ENCODE measurements at regions not wholly inside any gene's neighbourhood (a gene's known extent, or its start where the extent isn't known, plus 50 kb on each side); places are given as distances from the start of the nearest gene placed in this dataset.

DNA sequence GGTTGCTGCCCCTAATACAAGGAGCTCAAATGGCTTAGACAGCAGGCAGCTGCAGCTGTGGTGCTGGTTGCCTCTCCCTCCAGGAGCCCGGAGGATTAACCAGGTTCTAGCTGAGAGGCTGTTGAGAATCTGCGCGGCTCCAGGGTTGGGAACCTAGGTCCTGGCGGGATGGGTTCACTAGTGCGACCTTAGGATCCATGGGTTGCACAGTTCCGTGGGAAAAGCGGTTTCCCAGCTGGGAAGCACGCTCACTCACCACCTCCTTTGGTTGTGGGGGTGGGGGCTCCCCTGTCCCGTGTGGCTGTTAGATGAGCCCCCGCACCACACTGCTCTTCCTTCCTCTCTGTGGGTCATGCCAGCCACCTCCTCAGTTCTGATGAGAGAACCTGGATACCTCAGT is 375.1 kb upstream of the ARRDC4 start:
- Histone ChIP-seq H2AFZ (ENCODE audit: low read depth, low read length) (no peak overlapping the region), H3K79me2 (ENCODE audit: low read length) (no peaks in the 10 kb centered on the region)
- TF ChIP-seq, protein P1, sequence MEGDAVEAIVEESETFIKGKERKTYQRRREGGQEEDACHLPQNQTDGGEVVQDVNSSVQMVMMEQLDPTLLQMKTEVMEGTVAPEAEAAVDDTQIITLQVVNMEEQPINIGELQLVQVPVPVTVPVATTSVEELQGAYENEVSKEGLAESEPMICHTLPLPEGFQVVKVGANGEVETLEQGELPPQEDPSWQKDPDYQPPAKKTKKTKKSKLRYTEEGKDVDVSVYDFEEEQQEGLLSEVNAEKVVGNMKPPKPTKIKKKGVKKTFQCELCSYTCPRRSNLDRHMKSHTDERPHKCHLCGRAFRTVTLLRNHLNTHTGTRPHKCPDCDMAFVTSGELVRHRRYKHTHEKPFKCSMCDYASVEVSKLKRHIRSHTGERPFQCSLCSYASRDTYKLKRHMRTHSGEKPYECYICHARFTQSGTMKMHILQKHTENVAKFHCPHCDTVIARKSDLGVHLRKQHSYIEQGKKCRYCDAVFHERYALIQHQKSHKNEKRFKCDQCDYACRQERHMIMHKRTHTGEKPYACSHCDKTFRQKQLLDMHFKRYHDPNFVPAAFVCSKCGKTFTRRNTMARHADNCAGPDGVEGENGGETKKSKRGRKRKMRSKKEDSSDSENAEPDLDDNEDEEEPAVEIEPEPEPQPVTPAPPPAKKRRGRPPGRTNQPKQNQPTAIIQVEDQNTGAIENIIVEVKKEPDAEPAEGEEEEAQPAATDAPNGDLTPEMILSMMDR (IDR thresholded peaks at IDR 0.05; ENCODE audit: low read depth, low read length), result no peak
- no peak for TF ChIP-seq EZH2phosphoT487 (IDR thresholded peaks at IDR 0.05; ENCODE audit: low read depth)

DNA sequence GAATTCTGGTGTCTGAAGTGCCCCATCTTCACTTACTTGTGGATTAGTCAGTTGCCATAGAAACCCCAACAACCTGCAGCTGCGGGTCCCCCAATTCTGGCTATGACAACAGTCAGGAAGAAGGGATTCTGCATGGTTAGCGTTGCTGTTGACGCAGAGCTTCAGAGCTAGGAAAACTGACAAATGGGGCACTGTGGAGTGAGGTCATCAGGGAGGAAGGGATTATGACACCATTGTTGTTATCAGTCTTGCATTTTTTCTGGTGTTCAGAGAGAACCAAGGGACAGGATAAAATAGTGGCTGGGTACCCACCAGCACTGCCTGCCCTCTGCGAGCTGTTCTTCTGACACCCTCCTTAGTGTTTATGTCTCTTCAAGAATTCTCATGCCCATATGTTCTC is 367.7 kb upstream of the ARRDC4 start:
- Histone ChIP-seq H3K27me3 (ENCODE audit: low read depth, low read length) (no peaks in the 10 kb centered on the region), H3K36me3 (replicated peaks; ENCODE audit: low read depth, low read length) (no peaks in the 10 kb centered on the region), H3K4me2 (ENCODE audit: low read length) (no peak overlapping the region), H3K79me2 (ENCODE audit: low read length) (no peaks in the 10 kb centered on the region), H4K20me1 (ENCODE audit: insufficient read depth, low read length) (no peaks in the 10 kb centered on the region), H3K4me3 (ENCODE audit: low read length) (no peak overlapping the region), H3K9me3 (ENCODE audit: insufficient read depth, low read length) (no peaks in the 10 kb centered on the region), H3K27ac (ENCODE audit: low read length) (no peak overlapping the region), H2AFZ (ENCODE audit: low read depth, low read length) (no peak overlapping the region), H3K4me1 (ENCODE audit: low read length) (no peaks in the 10 kb centered on the region), H3K9ac (ENCODE audit: low read length) (no peak overlapping the region)
- TF ChIP-seq EZH2phosphoT487 (IDR thresholded peaks at IDR 0.05; ENCODE audit: low read depth), result no peak
- TF ChIP-seq, protein P1 (IDR thresholded peaks at IDR 0.05; ENCODE audit: low read depth, low read length), result no peak

More for the DNA sequence above, 375.1 kb upstream of the ARRDC4 start:
- no peak overlapping the region for H3K9ac ChIP-seq (ENCODE audit: low read length)
- no peaks in the 10 kb centered on the region for H3K9me3 ChIP-seq (ENCODE audit: insufficient read depth, low read length)
- H3K27ac ChIP-seq (ENCODE audit: low read length), result no peak overlapping the region
- no peaks in the 10 kb centered on the region for H3K36me3 ChIP-seq (replicated peaks; ENCODE audit: low read depth, low read length)
- H4K20me1 ChIP-seq (ENCODE audit: insufficient read depth, low read length), result no peaks in the 10 kb centered on the region
- H3K4me2 ChIP-seq (ENCODE audit: low read length), result no peak overlapping the region
- H3K4me3 ChIP-seq (ENCODE audit: low read length), result no peak overlapping the region
- H3K27me3 ChIP-seq (ENCODE audit: low read depth, low read length), result no peaks in the 10 kb centered on the region
- no peaks in the 10 kb centered on the region for H3K4me1 ChIP-seq (ENCODE audit: low read length)

DNA sequence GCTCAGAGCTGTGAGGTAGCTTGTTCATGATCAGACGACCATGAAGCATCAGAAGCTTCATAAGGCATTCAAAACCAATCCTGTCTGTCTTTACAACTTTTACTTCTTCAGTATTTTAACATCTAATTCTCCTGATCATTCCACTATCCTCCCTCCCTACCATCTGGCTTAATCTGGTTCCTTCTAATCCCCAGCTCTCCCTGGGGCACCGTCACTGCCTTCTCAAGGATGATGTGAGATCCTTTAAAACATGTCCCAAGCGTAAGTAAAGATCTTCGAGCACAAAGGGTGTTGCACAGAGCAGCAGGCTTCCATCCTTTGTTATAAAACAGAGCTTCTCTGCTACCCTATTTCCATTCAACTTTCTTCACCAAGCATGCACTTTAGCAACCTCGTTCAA is 362.7 kb upstream of the ARRDC4 start:
- Histone ChIP-seq H3K9me3 (ENCODE audit: insufficient read depth, low read length) (no peaks in the 10 kb centered on the region), H3K9ac (ENCODE audit: low read length) (no peak overlapping the region), H3K4me2 (ENCODE audit: low read length) (no peak overlapping the region), H3K79me2 (ENCODE audit: low read length) (no peaks in the 10 kb centered on the region), H2AFZ (ENCODE audit: low read depth, low read length) (no peak overlapping the region), H3K4me1 (ENCODE audit: low read length) (no peaks in the 10 kb centered on the region), H3K36me3 (replicated peaks; ENCODE audit: low read depth, low read length) (no peaks in the 10 kb centered on the region), H4K20me1 (ENCODE audit: insufficient read depth, low read length) (no peaks in the 10 kb centered on the region), H3K4me3 (ENCODE audit: low read length) (no peak overlapping the region), H3K27me3 (ENCODE audit: low read depth, low read length) (no peaks in the 10 kb centered on the region), H3K27ac (ENCODE audit: low read length) (no peak overlapping the region)
- TF ChIP-seq, protein P1 (IDR thresholded peaks at IDR 0.05; ENCODE audit: low read depth, low read length), result no peak
- TF ChIP-seq EZH2phosphoT487 (IDR thresholded peaks at IDR 0.05; ENCODE audit: low read depth), result no peak

DNA sequence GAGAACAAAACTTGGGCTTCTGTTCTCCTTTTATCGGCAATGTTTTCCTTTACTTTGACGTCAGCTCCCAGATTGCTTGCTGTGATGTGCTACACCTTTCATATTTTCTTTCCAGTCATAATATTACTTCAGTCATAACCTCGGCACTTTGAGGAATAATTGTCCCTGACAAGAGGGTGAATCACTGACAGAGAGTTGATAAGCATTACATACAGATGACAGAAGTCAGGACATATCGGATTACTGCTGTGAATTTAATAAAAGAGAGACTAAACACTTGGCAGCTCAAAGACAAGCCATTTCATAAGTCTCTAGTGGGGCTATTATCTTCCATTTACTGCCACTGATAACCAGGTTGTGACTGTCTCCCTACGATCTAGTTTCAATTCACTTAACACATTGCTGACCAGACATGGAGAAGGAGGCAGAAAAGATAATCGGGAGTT is 362.1 kb upstream of the ARRDC4 start:
- H2AFZ ChIP-seq (ENCODE audit: low read depth, low read length), result no peak overlapping the region
- H3K4me2 ChIP-seq (ENCODE audit: low read length), result no peak overlapping the region
- no peaks in the 10 kb centered on the region for H3K9me3 ChIP-seq (ENCODE audit: insufficient read depth, low read length)
- no peaks in the 10 kb centered on the region for H3K4me1 ChIP-seq (ENCODE audit: low read length)
- TF ChIP-seq EZH2phosphoT487 (IDR thresholded peaks at IDR 0.05; ENCODE audit: low read depth), result no peak
- TF ChIP-seq, protein P1 (IDR thresholded peaks at IDR 0.05; ENCODE audit: low read depth, low read length), result no peak
- no peaks in the 10 kb centered on the region for H3K27me3 ChIP-seq (ENCODE audit: low read depth, low read length)
- H3K4me3 ChIP-seq (ENCODE audit: low read length), result no peak overlapping the region
- no peaks in the 10 kb centered on the region for H4K20me1 ChIP-seq (ENCODE audit: insufficient read depth, low read length)
- no peaks in the 10 kb centered on the region for H3K36me3 ChIP-seq (replicated peaks; ENCODE audit: low read depth, low read length)
- no peaks in the 10 kb centered on the region for H3K79me2 ChIP-seq (ENCODE audit: low read length)
- H3K27ac ChIP-seq (ENCODE audit: low read length), result no peak overlapping the region
- no peak overlapping the region for H3K9ac ChIP-seq (ENCODE audit: low read length)

All from OCI-LY3 (cell line).